ACHN (cell line): ENCODE measurements at regions not wholly inside any gene's neighbourhood (a gene's known extent, or its start where the extent isn't known, plus 50 kb on each side); places are given as distances from the start of the nearest gene placed in this dataset.

Source experiments
- DNase-seq: peaks from one replicate; pipeline ENCODE4 v3.0.0-alpha.2; 2015
- in situ Hi-C: cut with HindIII; loops from 2 replicates; pipeline ENCODE4 v1.10.0; 2017; ENCODE audit warnings: low sequenced_read_pairs, low pct_ligation_motif_present, low pct_unique_long_range_greater_than_20kb

DNA sequence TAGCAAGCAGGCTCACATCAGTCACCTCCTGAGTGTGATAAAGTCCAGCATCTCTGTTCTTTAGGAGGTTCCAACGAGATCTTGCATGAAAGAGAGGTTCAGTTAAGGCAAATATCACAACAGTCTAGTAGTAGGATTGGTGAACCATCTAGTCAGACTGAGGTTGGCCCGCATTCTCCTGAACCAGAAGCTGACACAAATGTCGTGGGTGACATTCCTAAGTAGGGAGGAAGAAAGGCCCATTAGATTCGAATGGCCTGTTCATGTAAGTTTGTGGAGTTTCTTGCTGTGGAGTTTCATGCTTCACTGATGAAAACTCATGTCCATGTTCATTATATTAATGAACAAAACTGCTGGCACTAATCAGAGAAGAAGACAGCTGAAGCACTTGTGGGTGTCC is 66.7 kb upstream of the XCR1 start:
- DNase-seq = no peak
- in situ Hi-C loops = no loop called here

DNA sequence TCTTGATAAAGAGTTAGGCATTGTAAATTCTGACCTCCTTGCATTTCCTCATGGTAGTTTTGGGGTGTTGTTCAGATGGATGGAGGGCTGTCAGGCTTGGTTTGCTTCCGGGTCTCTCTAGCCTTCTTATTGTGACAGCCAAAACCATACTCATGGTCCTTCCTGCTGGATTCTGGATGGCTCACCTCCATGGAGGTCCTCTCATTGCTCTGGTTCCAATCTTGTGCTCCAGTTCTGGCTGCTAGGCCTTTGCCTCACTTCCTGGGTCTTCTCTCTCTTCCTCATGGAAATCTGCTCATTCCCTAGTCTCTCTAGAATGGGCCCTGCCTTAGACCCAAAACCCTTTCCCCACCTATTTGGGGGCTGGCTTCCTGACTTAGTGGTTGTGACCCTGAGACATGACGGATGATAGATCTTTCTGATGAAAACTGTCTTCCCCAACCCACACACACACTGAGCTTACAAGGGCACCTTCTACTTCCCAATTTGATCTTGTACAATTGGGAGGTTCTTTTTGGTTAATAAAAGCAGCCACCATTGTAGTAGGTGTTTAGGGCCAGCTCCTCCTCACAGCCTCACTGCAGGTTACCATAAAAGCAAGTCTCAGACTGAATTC is 66.2 kb upstream of the XCR1 start:
- in situ Hi-C loops = no loop called here
- no peak for DNase-seq

DNA sequence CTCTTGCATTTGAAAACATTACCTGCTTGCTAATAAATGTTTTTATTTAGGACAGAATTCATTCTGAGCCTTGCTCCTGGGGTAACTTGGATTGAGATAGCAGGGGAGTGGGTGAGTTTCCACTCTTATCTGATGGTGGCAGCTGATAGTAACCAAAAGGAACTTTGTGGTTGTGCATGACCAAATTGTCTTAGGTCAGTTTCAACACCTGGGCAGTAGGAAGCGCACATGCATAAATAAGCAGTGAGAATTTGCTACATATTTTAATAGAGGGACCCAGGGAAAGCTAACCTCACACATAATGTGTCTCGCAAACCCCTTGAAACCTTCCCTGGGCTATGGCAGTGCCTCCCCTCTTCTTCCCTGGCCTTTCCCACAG is 65.4 kb upstream of the XCR1 start:
- in situ Hi-C loops = no loop called here
- DNase-seq = no peak

DNA sequence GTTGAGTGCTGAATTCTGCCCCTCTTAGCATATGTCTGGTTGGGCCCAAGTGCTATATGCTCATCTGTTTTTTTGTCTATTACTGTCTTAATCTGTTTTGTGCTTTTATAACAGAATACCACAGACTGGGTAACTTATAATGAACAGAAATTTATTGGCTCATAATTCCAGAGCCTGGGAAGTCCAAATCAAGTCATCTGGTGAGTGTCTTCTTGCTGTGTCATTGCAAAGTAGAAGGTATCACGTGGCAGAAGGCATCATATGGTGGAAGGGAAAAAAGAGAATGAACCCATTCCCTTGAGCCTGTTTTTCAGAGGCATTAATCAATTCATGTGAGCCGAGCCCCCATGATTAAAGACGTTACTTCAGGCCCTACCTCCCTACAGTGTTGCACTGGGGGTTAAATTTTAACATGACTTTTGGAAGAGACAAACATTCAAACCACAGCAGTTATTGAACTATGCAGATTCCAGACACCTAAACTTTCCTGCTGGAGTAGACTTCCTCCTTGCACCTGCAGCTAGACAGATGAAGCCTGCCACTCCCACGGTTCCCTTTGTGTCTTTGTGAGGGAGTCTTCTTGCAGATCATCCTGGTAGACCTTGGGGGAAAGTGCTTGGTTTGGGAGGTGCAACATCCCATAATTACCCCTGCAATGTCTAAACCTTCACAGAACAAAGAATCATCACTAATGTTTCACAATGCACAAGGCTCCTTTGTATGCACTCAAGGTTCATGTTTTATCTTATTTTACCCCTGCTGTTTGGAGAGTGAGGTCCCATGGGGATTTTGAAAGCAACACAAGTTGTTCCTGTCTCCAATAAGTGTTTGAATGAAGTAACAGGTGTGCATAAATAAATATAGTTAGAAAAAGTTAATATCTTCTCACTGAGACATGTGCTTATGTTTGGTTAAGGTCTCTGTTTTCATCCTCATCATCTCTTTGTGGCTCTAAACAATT is 64.7 kb upstream of the XCR1 start:
- in situ Hi-C loops = no loop called here
- no peak for DNase-seq

DNA sequence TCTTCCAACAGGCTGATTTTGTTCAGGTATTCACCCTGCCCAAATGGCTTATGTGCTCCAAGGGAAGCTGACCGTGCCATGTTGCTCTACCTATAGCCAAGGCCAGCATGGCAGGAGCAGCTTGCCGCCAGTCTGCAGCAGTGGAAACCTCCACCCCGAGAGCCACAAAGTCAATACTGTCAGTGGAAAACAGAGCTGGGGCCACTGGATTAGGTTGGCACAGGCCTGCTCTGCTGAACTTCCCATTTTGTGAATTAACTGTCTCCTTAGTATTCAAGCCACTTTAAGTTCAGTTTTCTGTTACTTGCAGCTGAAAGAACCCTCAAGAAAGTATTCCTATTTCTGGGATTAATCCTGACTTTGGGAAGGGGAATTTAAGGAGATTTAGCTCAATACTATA is 63.8 kb upstream of the XCR1 start:
- in situ Hi-C loops = no loop called here
- no peak for DNase-seq

DNA sequence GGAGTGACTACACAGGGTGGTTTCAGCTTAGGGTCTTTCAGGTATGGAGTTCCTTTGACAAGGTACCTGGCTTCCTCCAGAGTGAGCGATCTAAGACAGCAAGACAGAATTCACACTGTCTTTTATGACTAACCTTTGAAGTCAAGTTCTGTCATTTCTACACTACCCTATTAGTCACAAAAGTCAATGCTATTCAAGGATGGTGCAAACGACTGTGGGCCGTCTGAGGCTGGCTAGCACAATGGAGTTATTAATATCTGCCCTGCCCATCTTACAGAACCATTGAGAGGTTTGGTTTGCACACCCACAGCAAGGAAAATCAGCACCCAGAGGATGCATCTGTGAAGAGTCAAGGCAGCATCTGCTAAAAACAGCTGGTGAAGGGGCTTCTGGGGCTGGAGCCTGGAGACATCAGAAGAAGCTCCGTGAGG is 62.9 kb upstream of the XCR1 start:
- DNase-seq = no peak
- in situ Hi-C loops = no loop called here

DNA sequence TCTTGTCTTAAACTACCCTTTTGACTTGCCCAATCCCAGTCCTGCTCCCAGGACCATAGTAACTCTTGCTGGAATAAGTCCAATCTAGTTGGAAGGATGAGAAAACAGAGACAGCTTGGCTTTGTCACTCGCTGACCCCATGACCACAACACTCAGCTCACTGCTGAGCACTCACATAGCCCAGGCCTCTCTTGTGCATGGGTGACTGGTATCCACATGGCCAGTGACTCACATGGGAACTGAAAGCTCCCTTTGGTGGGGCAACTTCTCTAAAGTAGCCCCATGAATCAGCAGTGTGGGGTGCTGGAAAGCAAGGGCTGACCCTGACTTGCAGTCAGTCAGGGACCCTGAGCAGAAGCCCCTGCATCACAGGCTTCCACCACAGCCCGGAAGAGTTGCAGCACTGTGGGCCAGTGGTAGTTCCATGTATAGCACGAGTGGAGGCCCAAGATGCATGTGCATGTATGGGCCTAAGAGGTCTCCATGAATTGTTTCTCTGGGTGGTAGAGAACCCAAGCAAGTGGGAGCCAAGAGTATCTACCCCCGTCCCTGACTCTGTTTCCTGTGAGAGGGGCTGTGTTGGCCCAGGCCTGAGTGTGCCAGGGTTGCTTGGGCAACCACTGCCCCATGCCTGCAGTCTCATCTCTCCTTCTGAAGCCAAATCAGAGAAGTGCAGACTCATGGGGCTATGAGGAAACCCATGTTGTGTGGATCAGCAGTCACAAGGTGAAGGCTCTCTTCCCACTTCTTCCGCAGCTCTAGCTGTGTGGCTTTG is 62.1 kb upstream of the XCR1 start:
- in situ Hi-C loops = no loop called here
- DNase-seq = peak; percentile 68

DNA sequence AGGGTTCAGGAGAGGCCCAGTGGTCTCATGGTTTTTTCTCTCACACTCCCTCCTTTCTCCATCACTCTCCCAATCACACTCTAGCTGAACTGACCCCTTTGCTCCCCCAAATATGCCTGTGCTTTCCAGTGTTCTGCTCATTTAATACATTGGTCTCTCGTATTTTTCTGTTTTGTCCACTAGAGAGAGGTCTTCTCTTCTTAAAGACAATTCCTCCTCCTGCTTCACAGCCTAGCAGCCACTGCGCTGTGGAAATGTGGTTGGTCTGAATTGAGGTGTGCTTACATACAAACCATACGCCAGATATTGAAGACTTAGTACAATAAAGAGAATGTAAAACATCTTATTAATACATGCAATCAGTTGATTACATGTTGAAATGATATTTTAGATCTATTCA is 60.6 kb upstream of the XCR1 start:
- in situ Hi-C loops = no loop called here
- DNase-seq = peak; percentile 39

DNA sequence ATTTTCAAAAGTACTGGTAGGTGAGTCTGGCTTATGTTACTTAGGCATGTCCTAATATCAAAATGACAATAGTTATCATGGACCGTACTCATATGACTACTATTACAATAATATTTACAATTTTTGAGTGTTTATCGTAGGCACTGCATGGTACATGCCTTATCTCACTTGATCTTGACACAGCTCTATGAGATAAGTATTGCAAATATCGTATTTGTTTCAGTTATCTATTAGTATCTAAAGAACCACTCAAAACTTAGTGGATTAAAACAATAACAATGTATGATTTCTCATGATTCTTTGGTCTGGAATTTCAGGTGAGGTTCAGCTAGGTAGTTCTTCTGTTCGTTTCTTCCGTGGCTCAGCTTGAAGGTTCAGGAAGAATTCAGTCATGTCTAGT is 59.7 kb upstream of the XCR1 start:
- in situ Hi-C loops = no loop called here
- DNase-seq = no peak

DNA sequence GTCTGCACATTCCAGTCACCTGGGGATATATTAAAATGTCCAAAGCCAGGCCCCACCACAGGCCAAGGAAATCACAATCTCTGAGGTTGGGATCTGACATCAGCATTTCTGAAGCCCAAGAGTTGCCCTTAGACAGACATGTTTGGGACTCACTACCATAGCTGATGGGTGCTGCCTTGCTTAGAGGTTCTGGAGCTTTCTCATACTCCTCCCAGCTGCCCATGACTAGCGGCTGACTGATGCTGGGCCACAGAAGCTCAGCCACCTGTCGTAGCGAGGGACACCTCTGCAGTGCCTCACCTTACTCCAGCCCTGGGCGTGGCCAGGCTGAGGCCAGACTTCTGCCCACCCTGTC is 58.8 kb upstream of the XCR1 start:
- in situ Hi-C loops = no loop called here
- DNase-seq = no peak

DNA sequence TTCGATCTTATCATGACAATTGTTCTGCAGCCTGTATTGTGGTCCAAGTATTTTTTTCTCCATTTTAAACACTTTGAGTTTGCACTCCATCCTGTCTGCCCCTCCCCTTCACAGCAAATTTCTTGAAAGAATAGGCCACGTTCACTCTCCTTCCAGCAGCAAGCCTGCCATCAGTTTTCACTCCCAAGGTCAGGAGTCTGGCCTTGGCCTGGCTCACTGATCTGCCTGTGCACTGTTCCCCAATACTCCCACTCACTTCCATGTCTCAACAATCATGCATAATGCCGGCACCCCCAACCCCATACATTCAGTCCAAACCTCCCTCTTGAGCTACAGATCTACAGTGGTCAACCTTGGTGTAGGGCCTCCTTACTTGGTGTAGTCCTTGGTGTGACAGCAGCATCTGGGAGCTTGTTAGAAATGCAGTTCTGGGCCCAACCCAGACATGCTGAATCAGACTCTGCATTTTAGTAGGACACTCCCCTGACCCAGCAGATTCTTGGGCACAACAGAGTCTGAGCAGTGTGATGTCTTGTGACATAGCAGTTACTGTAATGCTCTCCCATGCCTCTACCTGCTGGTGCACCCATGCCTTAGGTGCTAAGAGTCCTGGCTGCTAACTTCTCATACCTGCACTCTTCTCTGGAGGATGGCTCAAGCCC is 58.3 kb upstream of the XCR1 start:
- in situ Hi-C loops = no loop called here
- DNase-seq = no peak

DNA sequence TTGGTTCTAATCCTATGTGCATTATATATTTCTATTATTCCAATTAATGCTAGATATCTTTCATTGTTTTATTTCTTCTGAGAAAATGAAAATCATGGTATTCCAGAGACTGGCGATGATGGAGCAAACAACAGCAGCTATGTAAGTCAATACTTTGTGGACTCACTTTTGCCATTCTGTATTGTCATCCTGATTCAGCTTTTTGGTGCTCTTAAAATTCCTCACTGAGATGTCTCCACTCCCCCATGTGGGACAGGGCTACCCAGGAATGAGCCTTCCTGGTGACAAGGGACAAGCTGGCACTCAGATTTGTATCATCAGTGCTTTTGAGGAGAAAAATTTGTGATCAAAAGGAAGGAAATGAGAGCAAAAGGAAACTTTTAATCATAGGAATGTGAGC is 56.7 kb upstream of the XCR1 start:
- in situ Hi-C loops = no loop called here
- no peak for DNase-seq

DNA sequence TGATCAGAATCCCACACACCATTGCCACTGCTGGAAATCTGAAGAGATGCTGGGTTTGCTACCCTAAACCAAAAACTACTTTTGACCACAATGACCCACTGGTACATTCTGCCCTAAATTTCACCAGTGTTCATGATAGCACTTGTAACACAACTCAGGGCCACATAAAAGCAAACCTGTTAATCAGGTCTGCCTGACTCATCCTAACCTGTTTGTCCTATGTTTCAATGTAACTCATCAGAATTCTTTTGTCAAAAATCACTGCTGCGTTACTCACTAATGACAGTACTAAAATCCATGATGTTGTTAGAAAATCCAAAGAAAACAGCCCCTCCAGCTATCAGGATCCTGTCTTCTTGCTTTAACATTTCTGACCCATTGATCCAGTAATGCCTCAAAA is 55.6 kb upstream of the XCR1 start:
- in situ Hi-C loops = no loop called here
- no peak for DNase-seq

DNA sequence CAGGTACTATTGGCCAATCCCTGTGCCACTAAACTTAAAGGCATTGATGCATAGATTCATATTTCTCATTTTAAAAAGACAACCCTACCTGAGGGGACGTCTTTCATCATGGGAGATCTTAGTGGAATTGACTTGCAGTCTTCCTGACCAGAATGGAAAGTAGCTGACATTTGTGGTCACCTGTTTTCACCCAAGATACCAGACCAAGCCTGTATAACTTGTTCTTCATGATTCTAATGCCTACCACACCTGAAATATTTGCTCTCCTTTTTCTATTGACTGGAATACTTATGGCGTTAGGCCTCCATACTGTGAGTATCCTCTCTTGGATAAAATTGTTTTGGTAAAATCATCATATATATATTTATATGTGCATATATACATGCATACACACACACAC is 54.7 kb upstream of the XCR1 start:
- in situ Hi-C loops = no loop called here
- no peak for DNase-seq

DNA sequence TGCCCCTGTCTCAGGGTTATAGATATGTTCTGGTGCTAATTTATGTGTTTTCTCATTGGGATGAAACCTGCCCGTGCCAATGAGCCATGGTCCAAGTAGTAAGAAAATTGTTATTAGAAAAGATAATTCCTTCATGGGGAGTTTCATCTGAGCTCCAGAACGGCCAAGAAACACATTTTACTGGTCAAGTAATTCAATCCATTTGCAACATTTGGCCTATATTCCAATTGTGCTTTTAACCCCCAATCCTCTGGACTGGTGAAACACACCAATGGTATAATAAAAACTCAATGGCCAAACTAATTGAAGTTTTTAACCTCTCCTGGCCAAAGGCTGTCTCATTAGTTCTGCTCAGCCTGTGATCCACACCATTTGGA is 53.7 kb upstream of the XCR1 start:
- no peak for DNase-seq
- in situ Hi-C loops = no loop called here

DNA sequence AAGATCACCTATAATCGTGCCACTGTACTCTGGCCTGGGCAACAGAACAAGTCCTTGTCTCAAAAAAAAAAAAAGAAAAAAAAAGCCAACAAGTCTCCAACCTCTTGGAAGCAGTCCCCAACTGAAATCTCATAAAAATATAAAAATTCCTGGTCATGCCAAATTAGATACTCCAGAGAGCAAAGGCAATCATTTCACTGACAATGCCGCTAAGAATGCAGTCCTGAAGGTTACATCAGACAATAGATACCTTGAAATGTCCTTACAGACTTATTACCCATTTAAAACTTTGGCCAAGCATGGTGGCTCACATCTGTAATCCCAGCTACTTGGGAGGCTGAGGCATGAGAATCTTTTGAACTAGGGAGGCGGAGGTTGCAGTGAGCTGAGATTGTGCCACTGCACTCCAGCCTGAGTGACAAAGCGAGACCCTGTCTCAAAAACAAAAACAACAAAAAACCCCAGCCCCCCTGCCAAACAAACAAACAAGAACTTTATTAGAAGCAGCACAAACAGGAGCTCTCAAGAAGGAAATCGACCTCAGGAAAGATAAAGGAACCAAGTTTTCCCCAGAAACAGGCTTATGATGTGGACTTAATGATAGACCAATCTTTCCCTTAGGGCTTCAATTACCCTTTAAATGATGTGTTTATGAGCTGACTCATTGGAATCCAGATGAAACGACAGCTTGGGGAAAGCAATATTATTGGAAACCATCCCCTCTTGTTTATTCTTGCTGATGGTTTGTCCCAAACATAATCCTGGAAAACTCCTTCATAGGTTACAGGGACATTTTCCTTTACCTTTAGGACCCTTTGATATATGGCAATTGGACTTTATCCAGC is 53.1 kb upstream of the XCR1 start:
- no peak for DNase-seq
- in situ Hi-C loops = no loop called here

DNA sequence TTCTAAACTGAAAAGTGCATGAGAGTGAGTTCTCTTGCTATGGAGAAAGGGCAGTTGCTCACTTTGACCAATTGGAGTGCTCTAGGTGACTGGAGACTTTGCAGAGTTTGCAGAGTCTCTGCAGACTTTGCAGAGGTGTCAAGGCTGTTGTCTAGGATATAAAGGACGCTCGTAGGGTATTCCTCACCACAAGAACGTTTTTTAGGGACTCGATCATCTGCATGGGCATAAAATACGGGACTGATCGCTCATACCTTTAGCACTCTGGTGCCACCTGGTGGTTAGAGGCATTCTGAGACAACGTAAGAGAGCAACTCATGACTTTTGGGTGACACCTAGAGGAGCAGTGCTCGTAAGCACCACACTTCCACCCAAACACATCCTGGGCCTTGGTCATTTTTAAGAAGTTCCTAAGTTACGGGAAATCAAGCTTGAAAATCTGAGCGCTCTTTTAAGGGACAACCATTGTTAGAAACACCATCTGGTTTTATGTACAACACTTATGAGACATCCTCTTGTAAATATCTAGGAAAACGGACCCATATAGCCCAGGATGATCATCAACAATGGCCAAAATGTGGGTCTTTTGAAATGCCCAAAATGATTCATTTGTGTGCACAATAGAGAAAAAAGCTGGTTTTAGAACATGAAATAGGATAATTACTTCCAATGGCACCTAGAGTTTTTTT is 51.6 kb upstream of the XCR1 start:
- peak; percentile 85 for DNase-seq
- in situ Hi-C loops = no loop called here
